Panc1 (cell line): ENCODE measurements at regions not wholly inside any gene's neighbourhood (a gene's known extent, or its start where the extent isn't known, plus 50 kb on each side); places are given as distances from the start of the nearest gene placed in this dataset.

Experiments used
- ATAC-seq: fragments of 200-7000 bp; cut with Tn5 transposase; 2 replicates; pipeline ENCODE4 v1.9.1; 2020; ENCODE audit warnings: mild to moderate bottlenecking, moderate library complexity
- BruUV-seq: library from RNA; stranded (reverse); fragments of 400-500 nt; replicated peaks from 2 replicates; lab custom pipeline; 2021; lab: Mats Ljungman, UMichigan
- CTCF ChIA-PET: fragments of 300-600 bp; sonication (Branson Sonifier 250); formaldehyde crosslinking; loops from one replicate; lab custom pipeline; 2022; ENCODE audit warnings: antibody characterized with exemption; lab: Charles Lee
- POLR2A ChIA-PET: fragments of 300-600 bp; sonication (Branson Sonifier 250); formaldehyde crosslinking; loops from one replicate; lab custom pipeline; 2022; ENCODE audit warnings: antibody characterized with exemption; lab: Charles Lee
- DNase-seq: peaks from one replicate; pipeline ENCODE4 v3.0.0-alpha.2; 2010; ENCODE audit warnings: low read depth, low spot score
- H3K27ac ChIP-seq: 2 replicates; pipeline ENCODE4 v1.5.1; 2011; ENCODE audit warnings: mild to moderate bottlenecking, low read length, inconsistent platforms
- H3K27me3 ChIP-seq: fragments of 200-500 bp; sonication (Bioruptor generic); 2 replicates; pipeline ENCODE4 v1.6.0; 2014; ENCODE audit warnings: low read length, inconsistent platforms; ENCODE audit not compliant: control insufficient read depth, insufficient read depth
- H3K36me3 ChIP-seq: fragments of 200-500 bp; sonication (Bioruptor generic); 2 replicates; pipeline ENCODE4 v1.5.1; 2014; ENCODE audit warnings: inconsistent platforms, mild to moderate bottlenecking, low read length, moderate library complexity; ENCODE audit not compliant: control insufficient read depth, insufficient read depth
- H3K4me1 ChIP-seq: 2 replicates; pipeline ENCODE4 v1.5.1; 2011; ENCODE audit warnings: inconsistent platforms, mild to moderate bottlenecking, low read length, moderate library complexity; ENCODE audit not compliant: control insufficient read depth, insufficient read depth
- H3K4me3 ChIP-seq, 2 experiments: 2 replicates each; pipeline ENCODE4 v1.5.1; 2011 to 2012; ENCODE audit warnings: low read depth in 2 of 2, low read length in 2 of 2, mild to moderate bottlenecking in 2 of 2, inconsistent platforms in 1 of 2, moderate library complexity in 1 of 2
- H3K9me3 ChIP-seq: fragments of 200-500 bp; sonication (Bioruptor generic); 2 replicates; pipeline ENCODE4 v1.5.1; 2014; ENCODE audit warnings: low read depth, mild to moderate bottlenecking, inconsistent platforms, low read length, moderate library complexity; ENCODE audit not compliant: control insufficient read depth, insufficient read depth
- CTCF ChIP-seq: fragments of 450-650 bp; IDR thresholded peaks from 2 replicates; pipeline ENCODE4 v1.5.1; 2017; ENCODE audit warnings: mild to moderate bottlenecking
- POLR2AphosphoS5 ChIP-seq: IDR thresholded peaks from 2 replicates; pipeline ENCODE4 v1.6.1; 2012; ENCODE audit warnings: mild to moderate bottlenecking, low read depth, low read length, moderate library complexity
- REST ChIP-seq, 2 experiments: IDR thresholded peaks; 2 replicates each; pipeline ENCODE4 v1.6.1; 2011 to 2012; ENCODE audit warnings: low read depth in 2 of 2, control low read depth in 1 of 2, low read length in 1 of 2, mild to moderate bottlenecking in 1 of 2, moderate library complexity in 1 of 2; ENCODE audit not compliant: insufficient read depth in 1 of 2
- SIN3A ChIP-seq: IDR thresholded peaks from 2 replicates; pipeline ENCODE4 v1.6.1; 2012; ENCODE audit warnings: low read depth, mild to moderate bottlenecking, low read length, moderate library complexity, borderline replicate concordance; ENCODE audit not compliant: insufficient read depth
- TCF7L2 ChIP-seq: IDR thresholded peaks from 2 replicates; pipeline ENCODE4 v1.6.1; 2011; ENCODE audit warnings: mild to moderate bottlenecking, low read depth, low read length, inconsistent platforms
- in situ Hi-C: cut with HindIII; loops from 2 replicates; pipeline ENCODE4 v1.10.0; 2016; ENCODE audit warnings: low sequenced_read_pairs, low pct_unique_long_range_greater_than_20kb
- intact Hi-C: fragments of 100-400 bp; cut with micrococcal nuclease; formaldehyde crosslinking; loops from one replicate; pipeline ENCODE4 v1.10.0; 2022; ENCODE audit not compliant: unreplicated experiment

- ATAC-seq (no peak), DNase-seq (no peak)
- no peaks in the 10 kb centered on the region for H3K9me3 ChIP-seq
- no TSS peak for BruUV-seq
- intact Hi-C loops, result loop anchor here (10.0 kb wide), 1 partner anchor 1844 kb away; no protein-coding TSS in a partner anchor
- no peaks in the 10 kb centered on the region for H3K4me1 ChIP-seq
- H3K36me3 ChIP-seq, result no peaks in the 10 kb centered on the region
- TF ChIP-seq TCF7L2, result no peak
- no peak for TF ChIP-seq POLR2AphosphoS5
- no peak for TF ChIP-seq CTCF
- TF ChIP-seq SIN3A, result no peak
- TF ChIP-seq REST (IDR thresholded peaks at IDR 0.05; ENCODE audit: insufficient read depth in 1 of 2, low read depth in 2 of 2, low read length in 1 of 2), result no peak
- H3K27ac ChIP-seq, result no peak overlapping the region
- no peaks in the 10 kb centered on the region for H3K27me3 ChIP-seq
- in situ Hi-C loops, result no loop called here
- POLR2A ChIA-PET, result interaction anchor here (0.5 kb wide), 1 partner anchor 157 kb away, joined by 4 read pairs; no protein-coding TSS in a partner anchor
- H3K4me3 ChIP-seq, result no peak overlapping the region
- CTCF ChIA-PET, result no interaction called here
Measured at GRCh38 chr2:67660871-67661270, 263.7 kb downstream of the ETAA1 start.

GRCh38 chr2:67662222-67662621 lies 265.1 kb downstream of the ETAA1 start:
- CTCF ChIA-PET, result no interaction called here
- no peak for DNase-seq
- H3K36me3 ChIP-seq, result no peaks in the 10 kb centered on the region

More at GRCh38 chr2:67662222-67662621, 265.1 kb downstream of the ETAA1 start:
- no peak for ATAC-seq
- Histone ChIP-seq H3K27me3 (no peaks in the 10 kb centered on the region), H3K4me3 (no peak overlapping the region), H3K4me1 (no peaks in the 10 kb centered on the region), H3K9me3 (no peaks in the 10 kb centered on the region), H3K27ac (no peak overlapping the region)
- intact Hi-C loops, result loop anchor here (10.0 kb wide), 1 partner anchor 1843 kb away; no protein-coding TSS in a partner anchor
- POLR2A ChIA-PET, result no interaction called here
- TF ChIP-seq POLR2AphosphoS5 (no peak), TCF7L2 (no peak), REST (IDR thresholded peaks at IDR 0.05; ENCODE audit: insufficient read depth in 1 of 2, low read depth in 2 of 2, low read length in 1 of 2) (no peak), CTCF (no peak), SIN3A (no peak)
- BruUV-seq, result no TSS peak
- in situ Hi-C loops, result no loop called here
